H9 (cell line): ENCODE measurements at regions not wholly inside any gene's neighbourhood (a gene's known extent, or its start where the extent isn't known, plus 50 kb on each side); places are given as distances from the start of the nearest gene placed in this dataset.

Source experiments
- DNase-seq: peaks from one replicate; pipeline ENCODE4 v3.0.0-alpha.2; 2017
- H2AFZ ChIP-seq: one replicate; pipeline ENCODE4 v1.6.1; 2013; ENCODE audit warnings: mild to moderate bottlenecking, low read length, control low read depth, moderate library complexity
- H2AK5ac ChIP-seq: 2 replicates; pipeline ENCODE4 v1.6.1; 2013; ENCODE audit warnings: low read length, control low read depth, mixed read lengths; ENCODE audit not compliant: insufficient read length
- H2BK120ac ChIP-seq: one replicate; pipeline ENCODE4 v1.6.1; 2013; ENCODE audit warnings: low read depth, mild to moderate bottlenecking, low read length, control low read depth, inconsistent platforms; ENCODE audit not compliant: poor library complexity, severe bottlenecking
- H2BK12ac ChIP-seq: 2 replicates; pipeline ENCODE4 v1.6.1; 2013; ENCODE audit warnings: low read length, control low read depth, mixed read lengths, low read depth; ENCODE audit not compliant: insufficient read length
- H2BK15ac ChIP-seq: 2 replicates; pipeline ENCODE4 v1.6.1; 2013; ENCODE audit warnings: low read depth, low read length, control low read depth
- H2BK20ac ChIP-seq: one replicate; pipeline ENCODE4 v1.6.1; 2013; ENCODE audit warnings: low read depth, mild to moderate bottlenecking, low read length, control low read depth, inconsistent platforms; ENCODE audit not compliant: poor library complexity, severe bottlenecking
- H2BK5ac ChIP-seq: 2 replicates; pipeline ENCODE4 v1.6.1; 2013; ENCODE audit warnings: low read length, control low read depth, mixed read lengths; ENCODE audit not compliant: insufficient read length
- H3K14ac ChIP-seq: 2 replicates; pipeline ENCODE4 v1.6.1; 2013; ENCODE audit warnings: low read length, control low read depth; ENCODE audit not compliant: insufficient read depth
- H3K18ac ChIP-seq: 2 replicates; pipeline ENCODE4 v1.6.1; 2013; ENCODE audit warnings: low read depth, mild to moderate bottlenecking, mixed read lengths, low read length, control low read depth; ENCODE audit not compliant: insufficient read length
- H3K23ac ChIP-seq: 2 replicates; pipeline ENCODE4 v1.6.1; 2013; ENCODE audit warnings: low read length, control low read depth, mixed read lengths, low read depth; ENCODE audit not compliant: insufficient read length
- H3K23me2 ChIP-seq: 2 replicates; pipeline ENCODE4 v1.6.1; 2013; ENCODE audit warnings: low read depth, mild to moderate bottlenecking, mixed read lengths, low read length, control low read depth; ENCODE audit not compliant: insufficient read length, poor library complexity, severe bottlenecking
- H3K27ac ChIP-seq: 2 replicates; pipeline ENCODE4 v1.5.1; 2013; ENCODE audit warnings: low read length, control low read depth, mixed read lengths, low read depth; ENCODE audit not compliant: insufficient read length
- H3K27me3 ChIP-seq: 2 replicates; pipeline ENCODE4 v1.6.1; 2013; ENCODE audit warnings: low read length, control low read depth, inconsistent platforms; ENCODE audit not compliant: insufficient read depth
- H3K4ac ChIP-seq: 2 replicates; pipeline ENCODE4 v1.6.1; 2013; ENCODE audit warnings: low read depth, mild to moderate bottlenecking, control low read depth, inconsistent platforms, low read length, moderate library complexity
- H3K4me1 ChIP-seq: 2 replicates; pipeline ENCODE4 v1.6.1; 2013; ENCODE audit warnings: low read length, control low read depth, inconsistent platforms; ENCODE audit not compliant: insufficient read depth
- H3K4me2 ChIP-seq: 2 replicates; pipeline ENCODE4 v1.6.1; 2013; ENCODE audit warnings: low read length, control low read depth, mixed read lengths; ENCODE audit not compliant: insufficient read length, insufficient read depth
- H3K56ac ChIP-seq: 2 replicates; pipeline ENCODE4 v1.6.1; 2013; ENCODE audit warnings: low read depth, mild to moderate bottlenecking, mixed read lengths, low read length, control low read depth; ENCODE audit not compliant: insufficient read length
- H3K79me1 ChIP-seq: 2 replicates; pipeline ENCODE4 v1.6.1; 2013; ENCODE audit warnings: low read depth, mild to moderate bottlenecking, moderate library complexity, low read length, control low read depth, inconsistent platforms; ENCODE audit not compliant: insufficient read depth, poor library complexity, severe bottlenecking
- H3K79me2 ChIP-seq: 2 replicates; pipeline ENCODE4 v1.6.1; 2013; ENCODE audit warnings: low read length, control low read depth, inconsistent platforms; ENCODE audit not compliant: insufficient read depth
- H3K9ac ChIP-seq: 2 replicates; pipeline ENCODE4 v1.6.1; 2013; ENCODE audit warnings: low read length, control low read depth, mixed read lengths; ENCODE audit not compliant: insufficient read length; ENCODE audit errors: extremely low read depth
- H3K9me3 ChIP-seq: one replicate; pipeline ENCODE4 v1.6.1; 2013; ENCODE audit warnings: low read depth, low read length, inconsistent platforms; ENCODE audit not compliant: control insufficient read depth
- H3T11ph ChIP-seq: one replicate; pipeline ENCODE4 v1.6.1; 2013; ENCODE audit warnings: mild to moderate bottlenecking, low read length, control low read depth, inconsistent platforms
- H4K20me1 ChIP-seq: one replicate; pipeline ENCODE4 v1.6.1; 2013; ENCODE audit not compliant: control insufficient read depth, insufficient read length, insufficient read depth
- H4K5ac ChIP-seq: 2 replicates; pipeline ENCODE4 v1.6.1; 2013; ENCODE audit warnings: low read depth, mild to moderate bottlenecking, mixed read lengths, low read length, control low read depth; ENCODE audit not compliant: insufficient read length
- H4K8ac ChIP-seq: replicated peaks from 2 replicates; pipeline ENCODE4 v1.6.1; 2013; ENCODE audit warnings: low read length, control low read depth, mixed read lengths, low read depth; ENCODE audit not compliant: insufficient read length
- H4K91ac ChIP-seq: 2 replicates; pipeline ENCODE4 v1.6.1; 2013; ENCODE audit warnings: low read depth, mild to moderate bottlenecking, moderate library complexity, mixed read lengths, low read length, control low read depth; ENCODE audit not compliant: insufficient read length
- H3K27ac Mint-ChIP-seq, 3 experiments: 2 replicates in 2 of 3; 3 replicates in 1 of 3; pipeline ENCODE4 v1.8.0; 2020 to 2021; ENCODE audit warnings: mixed read lengths in 3 of 3, mild to moderate bottlenecking in 1 of 3, moderate library complexity in 1 of 3
- H3K27me3 Mint-ChIP-seq: 2 replicates; pipeline ENCODE4 v1.8.0; 2021; ENCODE audit warnings: low read depth, mild to moderate bottlenecking, moderate library complexity, mixed read lengths
- H3K36me3 Mint-ChIP-seq, 3 experiments: 2 replicates in 2 of 3; 3 replicates in 1 of 3; pipeline ENCODE4 v1.8.0; 2020 to 2021; ENCODE audit warnings: low read depth in 3 of 3, mixed read lengths in 3 of 3; ENCODE audit not compliant: insufficient read depth in 1 of 3
- H3K4me1 Mint-ChIP-seq, 2 experiments: 2 replicates each; pipeline ENCODE4 v1.8.0; 2020; ENCODE audit warnings: mixed read lengths in 2 of 2
- H3K4me3 Mint-ChIP-seq, 2 experiments: 2 replicates in 1 of 2; 3 replicates in 1 of 2; pipeline ENCODE4 v1.8.0; 2020 to 2021; ENCODE audit warnings: mild to moderate bottlenecking in 2 of 2, mixed read lengths in 2 of 2, moderate library complexity in 1 of 2
- H3K9me3 Mint-ChIP-seq, 2 experiments: 2 replicates in 1 of 2; 3 replicates in 1 of 2; pipeline ENCODE4 v1.8.0; 2020; ENCODE audit warnings: mild to moderate bottlenecking in 2 of 2, mixed read lengths in 2 of 2, moderate library complexity in 1 of 2
- WGBS: extraction: QIAGEN DNeasy Blood & Tissue Kit; methylation state at CpG from one replicate; pipeline ENCODE4 v1.1.7; 2013; ENCODE audit warnings: missing lambda C conversion rate, low lambda C conversion rate, mixed read lengths; ENCODE audit not compliant: insufficient read length; ENCODE audit errors: extremely low coverage; 5-methylcytosine and 5-hydroxymethylcytosine counted together
- TF ChIP-seq, protein P1 (sequence below): fragments of 200-600 bp; sonication (generic); conservative IDR thresholded peaks from 3 replicates; pipeline ENCODE4 v1.8.0; 2021; ENCODE audit warnings: antibody characterized with exemption, mild to moderate bottlenecking

DNA sequence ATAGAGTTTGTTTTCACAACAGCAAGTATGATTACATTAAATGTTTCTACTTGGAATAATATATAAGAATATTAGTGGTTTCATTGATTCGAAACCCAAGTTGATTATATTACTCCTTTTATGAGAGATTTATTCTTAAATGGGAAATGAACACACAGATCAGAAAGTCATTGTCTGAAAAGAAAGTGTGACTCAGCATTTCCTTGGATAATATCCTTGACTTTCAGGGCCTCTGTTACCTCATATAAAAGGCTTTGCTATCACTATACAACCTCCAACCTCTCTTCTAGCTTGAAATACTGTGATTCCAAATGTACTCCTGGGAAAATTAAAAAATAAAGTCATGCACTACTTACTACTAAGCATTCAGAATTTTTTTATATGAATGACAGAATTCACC lies 295.3 kb upstream of the LYPLAL1 start:
- Histone ChIP-seq H3K18ac (no peak overlapping the region), H3K9me3 (no peaks in the 10 kb centered on the region), H2BK20ac (no peak overlapping the region), H4K20me1 (no peaks in the 10 kb centered on the region), H3K14ac (no peak overlapping the region), H2BK120ac (no peak overlapping the region), H4K5ac (no peak overlapping the region), H3K4ac (no peak overlapping the region), H3K4me1 (no peaks in the 10 kb centered on the region), H3K23me2 (no peaks in the 10 kb centered on the region), H3K79me1 (no peaks in the 10 kb centered on the region), H2BK5ac (no peak overlapping the region), H4K91ac (no peak overlapping the region), H2AK5ac (no peak overlapping the region), H3T11ph (no peak overlapping the region), H4K8ac (no peak overlapping the region), H3K56ac (no peak overlapping the region), H3K4me2 (no peak overlapping the region), H2AFZ (no peak overlapping the region), H3K27me3 (no peaks in the 10 kb centered on the region), H3K27ac (no peak overlapping the region), H2BK15ac (no peak overlapping the region), H2BK12ac (no peak overlapping the region), H3K23ac (no peak overlapping the region), H3K79me2 (no peaks in the 10 kb centered on the region), H3K9ac (no peak overlapping the region)
- Mint-ChIP-seq H3K4me3 (no peak overlapping the region), H3K27me3 (no peaks in the 10 kb centered on the region), H3K27ac (no peak overlapping the region), H3K9me3 (no peaks in the 10 kb centered on the region), H3K36me3 (no peaks in the 10 kb centered on the region), H3K4me1 (peaks cover 3 to 4% of the 10 kb centered on the region in 2 experiments; a peak in 3 of 4 replicates)
- no peak for DNase-seq
- no CpG with 5 or more reads among the region's 1 CpG for WGBS
- TF ChIP-seq, protein P1, sequence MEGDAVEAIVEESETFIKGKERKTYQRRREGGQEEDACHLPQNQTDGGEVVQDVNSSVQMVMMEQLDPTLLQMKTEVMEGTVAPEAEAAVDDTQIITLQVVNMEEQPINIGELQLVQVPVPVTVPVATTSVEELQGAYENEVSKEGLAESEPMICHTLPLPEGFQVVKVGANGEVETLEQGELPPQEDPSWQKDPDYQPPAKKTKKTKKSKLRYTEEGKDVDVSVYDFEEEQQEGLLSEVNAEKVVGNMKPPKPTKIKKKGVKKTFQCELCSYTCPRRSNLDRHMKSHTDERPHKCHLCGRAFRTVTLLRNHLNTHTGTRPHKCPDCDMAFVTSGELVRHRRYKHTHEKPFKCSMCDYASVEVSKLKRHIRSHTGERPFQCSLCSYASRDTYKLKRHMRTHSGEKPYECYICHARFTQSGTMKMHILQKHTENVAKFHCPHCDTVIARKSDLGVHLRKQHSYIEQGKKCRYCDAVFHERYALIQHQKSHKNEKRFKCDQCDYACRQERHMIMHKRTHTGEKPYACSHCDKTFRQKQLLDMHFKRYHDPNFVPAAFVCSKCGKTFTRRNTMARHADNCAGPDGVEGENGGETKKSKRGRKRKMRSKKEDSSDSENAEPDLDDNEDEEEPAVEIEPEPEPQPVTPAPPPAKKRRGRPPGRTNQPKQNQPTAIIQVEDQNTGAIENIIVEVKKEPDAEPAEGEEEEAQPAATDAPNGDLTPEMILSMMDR: no peak
